ENCODE measurements at regions not wholly inside any gene's neighbourhood (a gene's known extent, or its start where the extent isn't known, plus 50 kb on each side); places are given as distances from the start of the nearest gene placed in this dataset.

GRCh38 chr7:55624813-55625212 is 52.5 kb upstream of the VOPP1 start:
- DNase-seq, result no peak

- DNase-seq, result no peak
Measured at GRCh38 chr7:55623617-55624016, 51.3 kb upstream of the VOPP1 start.

GRCh38 chr7:55622241-55622640 is 49.9 kb upstream of the VOPP1 start:
- DNase-seq, result no peak
